ENCODE measurements at regions not wholly inside any gene's neighbourhood (a gene's known extent, or its start where the extent isn't known, plus 50 kb on each side); places are given as distances from the start of the nearest gene placed in this dataset.

GRCh38 chr2:145975406-145975805, 1455.5 kb upstream of the ZEB2 start:
- DNase-seq = no peak
- no peak overlapping the region for H3K4me3 ChIP-seq (ENCODE audit: low read depth, low read length)

GRCh38 chr2:145961846-145962245, 1441.9 kb upstream of the ZEB2 start:
- no peak for TF ChIP-seq CTCF (IDR thresholded peaks at IDR 0.05; ENCODE audit: low read depth, low read length, missing control alignments)
- in situ Hi-C loops (cut with HindIII; ENCODE audit: low pct_ligation_motif_present, low sequenced_read_pairs) = no loop called here
- H3K27ac ChIP-seq = no peak overlapping the region
- DNase-seq = peak; percentile 34
- no peaks in the 10 kb centered on the region for H3K36me3 ChIP-seq (replicated peaks)
- no peaks in the 10 kb centered on the region for H3K27me3 ChIP-seq (replicated peaks)
- H3K4me3 ChIP-seq (ENCODE audit: low read depth, low read length) = no peak overlapping the region

More at GRCh38 chr2:145975406-145975805, 1455.5 kb upstream of the ZEB2 start:
- no peaks in the 10 kb centered on the region for H3K36me3 ChIP-seq (replicated peaks)
- no peak overlapping the region for H3K27ac ChIP-seq
- in situ Hi-C loops (cut with HindIII; ENCODE audit: low pct_ligation_motif_present, low sequenced_read_pairs) = no loop called here
- no peak for TF ChIP-seq CTCF (IDR thresholded peaks at IDR 0.05; ENCODE audit: low read depth, low read length, missing control alignments)
- no peaks in the 10 kb centered on the region for H3K27me3 ChIP-seq (replicated peaks)

GRCh38 chr2:145960479-145961163, 1440.7 kb upstream of the ZEB2 start:
- Histone ChIP-seq H3K27ac (no peak overlapping the region), H3K36me3 (replicated peaks) (no peaks in the 10 kb centered on the region), H3K27me3 (replicated peaks) (no peaks in the 10 kb centered on the region), H3K4me3 (ENCODE audit: low read depth, low read length) (no peak overlapping the region)
- DNase-seq = no peak
- no peak for TF ChIP-seq CTCF (IDR thresholded peaks at IDR 0.05; ENCODE audit: low read depth, low read length, missing control alignments)
- in situ Hi-C loops (cut with HindIII; ENCODE audit: low pct_ligation_motif_present, low sequenced_read_pairs) = no loop called here

DNA sequence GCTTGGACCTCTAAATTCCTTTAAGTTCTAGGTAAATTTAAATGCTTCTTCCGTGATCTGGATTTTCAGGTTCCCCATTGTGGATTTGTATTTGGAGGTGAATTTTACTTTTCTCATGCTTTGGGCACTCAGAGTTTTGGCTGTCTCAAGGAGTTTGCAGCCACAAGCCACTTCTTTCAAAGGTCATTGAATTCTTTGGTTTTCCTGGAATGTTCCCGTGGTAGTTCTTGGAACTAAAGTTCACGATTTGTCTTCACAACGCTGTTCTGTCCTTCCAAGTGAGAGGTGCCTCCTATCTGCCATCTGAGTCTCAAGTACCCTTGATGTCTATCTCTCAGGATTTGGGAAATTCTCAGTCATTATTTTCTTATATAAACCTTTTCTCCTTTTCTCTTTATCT, 1438.7 kb upstream of the ZEB2 start:
- in situ Hi-C loops (cut with HindIII; ENCODE audit: low pct_ligation_motif_present, low sequenced_read_pairs) = no loop called here
- H3K27ac ChIP-seq = no peak overlapping the region
- peak; percentile 5 for DNase-seq
- H3K27me3 ChIP-seq (replicated peaks) = no peaks in the 10 kb centered on the region
- no peak for TF ChIP-seq CTCF (IDR thresholded peaks at IDR 0.05; ENCODE audit: low read depth, low read length, missing control alignments)
- H3K36me3 ChIP-seq (replicated peaks) = no peaks in the 10 kb centered on the region
- no peak overlapping the region for H3K4me3 ChIP-seq (ENCODE audit: low read depth, low read length)

GRCh38 chr2:145957929-145958328, 1438.0 kb upstream of the ZEB2 start:
- TF ChIP-seq CTCF (IDR thresholded peaks at IDR 0.05; ENCODE audit: low read depth, low read length, missing control alignments) = no peak
- in situ Hi-C loops (cut with HindIII; ENCODE audit: low pct_ligation_motif_present, low sequenced_read_pairs) = no loop called here
- DNase-seq = no peak

DNA sequence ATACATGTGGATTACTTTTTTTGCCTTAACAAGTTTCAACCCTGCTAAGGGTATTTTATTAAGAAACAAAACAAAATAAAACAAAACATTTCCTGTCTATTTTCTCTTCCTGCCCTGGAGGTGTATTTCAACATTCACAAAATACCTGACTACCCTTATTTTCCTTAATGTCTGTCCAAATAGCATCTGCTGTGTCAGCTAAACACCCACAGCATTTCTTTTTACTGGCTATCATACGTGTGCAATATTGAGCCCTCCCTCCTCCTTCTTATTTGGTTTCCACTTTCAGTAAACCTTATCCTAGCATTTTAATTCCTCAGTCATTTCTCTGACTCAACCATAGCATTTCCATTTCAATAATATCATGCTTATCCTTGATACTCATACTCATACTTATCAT, 1420.0 kb upstream of the ZEB2 start:
- Histone ChIP-seq H3K27me3 (replicated peaks) (no peaks in the 10 kb centered on the region), H3K4me3 (ENCODE audit: low read depth, low read length) (no peak overlapping the region), H3K27ac (no peak overlapping the region), H3K36me3 (replicated peaks) (no peaks in the 10 kb centered on the region)
- TF ChIP-seq CTCF (IDR thresholded peaks at IDR 0.05; ENCODE audit: low read depth, low read length, missing control alignments) = no peak
- DNase-seq = no peak
- in situ Hi-C loops (cut with HindIII; ENCODE audit: low pct_ligation_motif_present, low sequenced_read_pairs) = no loop called here

More at GRCh38 chr2:145957929-145958328, 1438.0 kb upstream of the ZEB2 start:
- Histone ChIP-seq H3K4me3 (ENCODE audit: low read depth, low read length) (no peak overlapping the region), H3K36me3 (replicated peaks) (no peaks in the 10 kb centered on the region), H3K27ac (no peak overlapping the region), H3K27me3 (replicated peaks) (no peaks in the 10 kb centered on the region)
